KOPT-K1 (cell line): ENCODE measurements at regions not wholly inside any gene's neighbourhood (a gene's known extent, or its start where the extent isn't known, plus 50 kb on each side); places are given as distances from the start of the nearest gene placed in this dataset.

Source experiments
- H3K27ac ChIP-seq: fragments of 200-600 bp; sonication (generic); 2 replicates; pipeline ENCODE4 v1.5.1; 2016; ENCODE audit warnings: antibody characterized with exemption, mild to moderate bottlenecking, low read depth, low read length; ENCODE audit not compliant: poor library complexity, severe bottlenecking
- H3K36me3 ChIP-seq: fragments of 200-600 bp; sonication (generic); 2 replicates; pipeline ENCODE4 v1.5.1; 2017; ENCODE audit warnings: antibody characterized with exemption, mild to moderate bottlenecking, low read length, moderate library complexity; ENCODE audit not compliant: insufficient read depth
- H3K9me3 ChIP-seq: fragments of 200-600 bp; sonication (generic); 2 replicates; pipeline ENCODE4 v1.5.1; 2017; ENCODE audit warnings: antibody characterized with exemption, low read length, mild to moderate bottlenecking; ENCODE audit not compliant: insufficient read depth, poor library complexity, severe bottlenecking

GRCh38 chr2:65527451-65528240 lies 95.2 kb upstream of the SPRED2 start:
- no peaks in the 10 kb centered on the region for H3K36me3 ChIP-seq
- H3K9me3 ChIP-seq: no peaks in the 10 kb centered on the region
- H3K27ac ChIP-seq: no peak overlapping the region

GRCh38 chr2:65525616-65526231 lies 93.3 kb upstream of the SPRED2 start:
- Histone ChIP-seq H3K9me3 (no peaks in the 10 kb centered on the region), H3K36me3 (no peaks in the 10 kb centered on the region), H3K27ac (no peak overlapping the region)

GRCh38 chr2:65522922-65523321 lies 90.5 kb upstream of the SPRED2 start:
- Histone ChIP-seq H3K9me3 (no peaks in the 10 kb centered on the region), H3K36me3 (no peaks in the 10 kb centered on the region), H3K27ac (no peak overlapping the region)

DNA sequence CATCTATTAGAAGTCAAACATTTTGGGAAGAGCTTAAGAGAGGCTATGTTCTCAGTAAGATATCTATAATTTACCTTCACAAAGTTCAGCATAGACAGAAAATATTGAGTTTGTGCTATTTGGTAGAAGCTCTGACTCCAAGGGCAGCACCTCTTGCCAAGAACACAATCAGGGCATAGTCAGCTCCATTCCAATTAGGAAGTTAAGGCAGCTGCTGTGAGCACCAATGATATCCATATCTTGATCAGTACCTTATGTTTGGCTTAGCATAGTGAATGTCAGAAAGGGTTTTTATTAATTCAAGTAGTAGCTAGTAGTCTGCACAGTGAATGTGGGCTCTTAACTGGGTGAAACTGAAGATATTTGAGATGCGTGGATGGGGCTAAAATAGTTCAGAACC lies 86.4 kb upstream of the SPRED2 start:
- Histone ChIP-seq H3K9me3 (no peaks in the 10 kb centered on the region), H3K27ac (no peak overlapping the region), H3K36me3 (no peaks in the 10 kb centered on the region)

DNA sequence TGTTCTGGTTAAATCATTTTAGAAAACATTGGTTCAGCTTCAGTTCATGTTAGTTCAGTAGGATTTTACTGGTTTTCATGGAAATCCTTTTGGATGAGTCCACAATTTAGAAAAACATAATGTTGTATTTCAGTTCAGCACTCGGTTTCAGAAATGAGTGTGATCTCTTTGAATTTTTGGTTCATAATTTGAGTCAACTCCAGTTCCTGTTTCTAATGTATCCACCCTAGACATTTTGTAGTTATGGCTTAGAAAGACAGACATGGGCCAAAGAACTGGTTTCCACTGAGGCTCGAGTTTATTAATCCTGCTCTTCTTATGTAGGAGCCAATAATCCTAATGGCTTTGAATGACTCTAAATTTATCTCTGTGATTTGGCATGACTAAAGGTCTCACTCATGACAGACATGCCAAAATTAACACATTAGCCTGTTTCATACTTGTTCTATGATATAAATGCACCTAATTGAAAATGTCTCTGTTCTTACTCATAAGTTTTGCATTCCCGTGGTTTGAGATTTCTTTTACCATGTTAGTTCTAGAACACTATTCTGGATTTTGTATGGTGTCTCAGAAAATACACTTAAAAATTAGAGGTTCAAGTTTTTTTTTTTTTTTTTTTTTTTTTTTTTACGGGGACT lies 82.3 kb upstream of the SPRED2 start:
- Histone ChIP-seq H3K36me3 (no peaks in the 10 kb centered on the region), H3K27ac (no peak overlapping the region), H3K9me3 (no peaks in the 10 kb centered on the region)

GRCh38 chr2:65512783-65513182 lies 80.4 kb upstream of the SPRED2 start:
- no peak overlapping the region for H3K27ac ChIP-seq
- no peaks in the 10 kb centered on the region for H3K36me3 ChIP-seq
- H3K9me3 ChIP-seq: no peaks in the 10 kb centered on the region

DNA sequence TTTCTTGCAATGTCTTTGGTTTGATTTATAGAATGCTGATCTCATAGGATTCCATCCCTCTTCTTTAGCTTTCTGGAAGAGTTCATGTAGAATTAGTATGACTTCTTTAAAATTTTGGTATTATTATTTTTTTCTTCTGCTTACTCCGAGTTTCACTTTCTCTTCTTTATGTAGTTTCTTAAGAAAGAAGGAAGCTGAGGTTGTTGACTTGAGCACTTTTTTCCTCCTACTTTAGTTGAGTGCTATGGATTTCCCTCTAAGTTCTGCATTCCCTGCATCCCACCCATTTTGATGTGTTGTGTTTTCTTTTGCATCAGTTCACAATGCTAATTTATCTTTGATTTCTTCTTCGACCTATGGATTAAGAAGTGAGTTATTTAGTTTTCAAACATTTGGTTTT lies 78.9 kb upstream of the SPRED2 start:
- Histone ChIP-seq H3K27ac (no peak overlapping the region), H3K36me3 (no peaks in the 10 kb centered on the region), H3K9me3 (no peaks in the 10 kb centered on the region)

DNA sequence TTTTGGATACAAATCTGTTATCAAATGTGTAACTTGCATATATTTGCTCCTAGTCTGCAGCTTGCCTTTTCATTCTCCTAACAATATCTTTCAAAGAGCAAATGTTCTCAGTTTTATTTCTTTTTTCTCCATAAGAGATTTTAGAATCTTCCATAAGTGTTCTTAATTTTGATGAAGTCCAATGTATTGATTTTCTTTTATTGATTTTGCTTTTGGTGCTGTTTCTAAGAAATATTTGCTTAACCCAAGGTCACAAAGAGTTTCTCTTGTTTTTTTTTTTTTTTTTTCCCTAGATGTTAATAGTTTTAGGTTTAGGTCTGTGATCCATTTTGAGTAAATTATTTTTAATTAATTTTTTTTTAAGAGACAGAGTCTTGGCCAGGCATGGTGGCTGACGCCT lies 75.8 kb upstream of the SPRED2 start:
- no peaks in the 10 kb centered on the region for H3K9me3 ChIP-seq
- H3K27ac ChIP-seq: no peak overlapping the region
- no peaks in the 10 kb centered on the region for H3K36me3 ChIP-seq

GRCh38 chr2:65507102-65508069 lies 75.0 kb upstream of the SPRED2 start:
- Histone ChIP-seq H3K36me3 (no peaks in the 10 kb centered on the region), H3K27ac (no peak overlapping the region), H3K9me3 (no peaks in the 10 kb centered on the region)

DNA sequence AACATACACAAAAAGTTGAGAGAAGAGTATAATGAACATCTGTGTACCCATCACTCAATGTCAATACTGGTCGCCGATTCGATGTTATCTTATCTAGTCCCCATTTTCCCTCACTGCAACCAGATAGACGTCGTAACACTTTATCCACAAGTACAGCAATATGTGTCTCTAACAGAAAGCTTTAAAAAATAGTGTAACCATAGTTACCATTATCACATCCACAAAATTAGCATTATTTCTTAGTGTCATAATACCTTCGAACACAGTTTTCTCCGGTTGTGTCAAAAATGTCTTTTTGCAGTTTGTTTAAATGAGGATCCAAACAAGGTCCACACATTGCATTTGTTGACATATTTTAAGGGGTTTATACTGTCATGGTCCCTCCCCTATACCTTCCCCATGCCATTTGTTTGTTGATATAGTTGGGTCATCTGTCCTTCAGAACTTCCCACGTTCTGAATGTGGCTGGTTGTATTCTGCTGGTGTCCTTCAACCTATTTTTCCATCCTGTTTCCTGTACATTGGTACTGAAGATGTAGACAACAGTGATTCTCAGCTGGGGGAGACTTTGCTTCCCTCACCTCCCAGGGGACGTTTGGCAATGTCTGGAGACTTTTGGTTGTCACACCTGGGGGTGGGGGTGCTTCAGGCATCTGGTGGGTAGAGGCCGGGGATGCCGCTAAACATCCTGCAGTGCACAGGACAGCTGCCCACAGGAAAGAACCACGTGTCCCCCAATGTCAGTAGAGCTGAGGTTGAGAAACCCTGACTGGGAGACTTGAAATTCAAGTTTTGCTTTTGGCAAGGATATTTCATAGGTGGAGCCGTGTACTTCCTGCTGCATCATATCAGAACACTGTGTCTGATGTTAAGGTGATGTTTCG lies 72.7 kb upstream of the SPRED2 start:
- Histone ChIP-seq H3K9me3 (no peaks in the 10 kb centered on the region), H3K27ac (no peak overlapping the region), H3K36me3 (no peaks in the 10 kb centered on the region)

DNA sequence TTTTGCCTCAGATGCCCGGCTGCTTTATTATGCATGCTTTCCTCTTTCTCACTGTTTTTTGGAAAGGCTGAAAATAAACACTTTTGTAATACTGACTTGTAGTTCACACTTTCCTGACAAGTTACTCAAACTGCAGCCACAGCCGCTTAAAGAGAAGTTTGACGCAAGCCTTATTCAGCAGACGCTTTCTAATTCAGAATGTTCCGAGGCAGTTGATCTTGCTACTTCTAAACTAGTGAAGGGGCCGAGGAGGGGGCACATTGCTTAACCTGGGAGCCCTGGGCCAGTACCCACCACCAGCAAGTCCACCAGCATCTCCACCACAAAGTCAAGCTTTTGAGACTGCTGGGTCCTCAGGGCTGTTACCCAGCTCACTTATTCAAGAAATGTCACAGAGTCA lies 71.8 kb upstream of the SPRED2 start:
- H3K9me3 ChIP-seq: no peaks in the 10 kb centered on the region
- no peak overlapping the region for H3K27ac ChIP-seq
- no peaks in the 10 kb centered on the region for H3K36me3 ChIP-seq

DNA sequence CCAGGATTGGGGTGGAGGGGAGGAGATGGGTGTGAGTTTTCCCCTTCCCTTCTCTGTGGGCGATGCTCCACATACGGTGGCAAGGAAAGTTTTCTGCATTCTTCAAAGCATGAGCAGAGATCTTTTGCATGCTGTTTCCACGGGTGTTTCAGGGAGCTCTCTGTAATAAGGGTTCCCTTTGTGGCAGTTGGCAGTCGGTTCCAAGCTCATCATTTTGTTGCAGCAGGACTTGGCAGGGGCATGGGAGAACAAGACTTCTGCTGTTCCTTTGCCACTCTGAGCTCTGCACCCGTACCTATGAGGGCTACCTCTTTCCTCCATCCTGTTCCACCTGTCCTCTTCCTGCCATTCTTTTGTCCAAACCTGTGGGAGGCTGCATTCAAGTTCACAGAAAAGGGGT lies 71.3 kb upstream of the SPRED2 start:
- no peak overlapping the region for H3K27ac ChIP-seq
- H3K36me3 ChIP-seq: no peaks in the 10 kb centered on the region
- no peaks in the 10 kb centered on the region for H3K9me3 ChIP-seq

DNA sequence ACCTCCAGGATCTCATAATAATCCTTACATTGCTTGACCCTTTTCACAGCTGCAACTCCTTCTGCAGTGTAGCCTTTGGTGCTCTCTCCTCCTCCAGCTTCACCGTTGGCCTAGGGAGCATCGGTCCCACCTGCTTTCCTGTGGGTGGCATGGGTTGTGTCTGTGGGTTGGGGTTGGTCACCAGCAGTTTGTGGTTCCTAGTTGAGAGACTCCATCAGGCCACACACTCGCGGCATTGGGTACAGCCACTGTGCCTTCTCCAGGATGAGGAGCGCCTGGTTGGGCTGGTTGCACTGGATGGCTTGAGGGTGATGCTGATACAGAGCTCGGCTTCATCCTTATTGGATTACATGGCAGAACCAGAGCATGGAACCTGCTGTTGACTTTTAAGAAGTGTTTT lies 69.4 kb upstream of the SPRED2 start:
- Histone ChIP-seq H3K9me3 (no peaks in the 10 kb centered on the region), H3K27ac (no peak overlapping the region)

DNA sequence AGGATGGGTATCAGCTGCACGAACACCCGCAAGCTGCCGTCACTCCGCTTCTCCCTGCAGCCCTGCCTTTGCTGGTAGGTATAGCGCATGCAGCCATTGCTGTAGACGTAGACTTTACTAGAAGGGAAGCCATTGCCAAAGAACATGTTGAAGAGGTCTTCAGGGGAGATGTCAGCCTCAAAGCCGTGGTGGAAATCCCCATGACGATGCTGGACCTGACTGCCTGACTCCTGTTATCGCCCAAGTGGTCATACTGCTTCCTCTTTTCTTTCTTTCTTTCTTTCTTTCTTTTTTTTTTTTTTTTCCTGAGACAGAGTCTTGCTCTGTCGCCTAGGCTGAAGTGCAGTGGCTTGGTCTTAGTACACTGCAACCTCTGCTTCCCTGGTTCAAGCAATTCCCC lies 68.7 kb upstream of the SPRED2 start:
- Histone ChIP-seq H3K27ac (no peak overlapping the region), H3K9me3 (no peaks in the 10 kb centered on the region), H3K36me3 (no peaks in the 10 kb centered on the region)

More for the DNA sequence above, 69.4 kb upstream of the SPRED2 start:
- no peaks in the 10 kb centered on the region for H3K36me3 ChIP-seq
